Right lobe of liver (tissue), 4 donors: ENCODE measurements at regions not wholly inside any gene's neighbourhood (a gene's known extent, or its start where the extent isn't known, plus 50 kb on each side); places are given as distances from the start of the nearest gene placed in this dataset.

Experiments
- CTCF ChIP-seq, 4 donors: fragments of 200-600 bp in 3 of 4; fragments of 450-650 bp in 1 of 4; IDR thresholded peaks; one replicate each; pipeline versions ENCODE4 v1.5.1 to v1.8.0; 2016 to 2022; ENCODE audit warnings: antibody characterized with exemption in 4 of 4, mild to moderate bottlenecking in 2 of 4
- POLR2A ChIP-seq: fragments of 450-650 bp; IDR thresholded peaks from one replicate; pipeline ENCODE4 v1.6.1; 2017; ENCODE audit warnings: antibody characterized with exemption, mild to moderate bottlenecking
- donor health status: DM: no; HTN: no; CAD: no.
- donor health status: DM: no; HTN: no; CAD: no.
- donor health status: DM: no; HTN: yes; CAD: no.

- TF ChIP-seq CTCF (IDR thresholded peaks at IDR 0.05) (no peak), POLR2A (no peak)
Observed at GRCh38 chr21:17930093-17930492, 110.9 kb upstream of the C21orf91 start.
